Activated T-cell treated with anti-CD3 and anti-CD28 coated beads, Interleukin-2, amount 50 U/mL, for 1 hour (primary cell): ENCODE measurements at regions not wholly inside any gene's neighbourhood (a gene's known extent, or its start where the extent isn't known, plus 50 kb on each side); places are given as distances from the start of the nearest gene placed in this dataset.
"Not testable (repeated sequence)": the region's sequence is repeated elsewhere in the genome, so short reads cannot be mapped to it uniquely, and the experiment has no call there.

Source experiments
- DNase-seq: peaks from one replicate; pipeline ENCODE4 v3.0.0-alpha.2; 2020

GRCh38 chr1:116185161-116185701 is 74.0 kb downstream of the MAB21L3 start:
- DNase-seq, result no peak

DNA sequence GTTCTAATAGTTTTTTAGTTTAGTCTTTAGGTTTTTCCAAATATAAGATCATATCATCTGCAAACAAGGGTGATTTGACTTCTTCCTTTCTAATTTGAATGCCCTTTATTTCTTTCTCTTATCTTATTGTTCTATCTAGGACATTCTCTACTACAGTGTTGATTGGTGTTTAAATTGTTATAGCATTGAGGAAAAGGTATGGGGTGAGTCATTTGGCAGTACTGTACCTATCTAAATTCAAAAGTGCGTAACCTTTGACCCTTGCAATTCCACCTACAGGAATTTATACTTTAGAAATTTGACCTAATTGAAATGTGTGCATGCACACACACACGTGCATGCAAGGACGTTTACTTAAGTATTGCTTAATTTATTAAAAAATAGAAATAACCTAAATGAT is 78.3 kb downstream of the MAB21L3 start:
- DNase-seq, result no peak

DNA sequence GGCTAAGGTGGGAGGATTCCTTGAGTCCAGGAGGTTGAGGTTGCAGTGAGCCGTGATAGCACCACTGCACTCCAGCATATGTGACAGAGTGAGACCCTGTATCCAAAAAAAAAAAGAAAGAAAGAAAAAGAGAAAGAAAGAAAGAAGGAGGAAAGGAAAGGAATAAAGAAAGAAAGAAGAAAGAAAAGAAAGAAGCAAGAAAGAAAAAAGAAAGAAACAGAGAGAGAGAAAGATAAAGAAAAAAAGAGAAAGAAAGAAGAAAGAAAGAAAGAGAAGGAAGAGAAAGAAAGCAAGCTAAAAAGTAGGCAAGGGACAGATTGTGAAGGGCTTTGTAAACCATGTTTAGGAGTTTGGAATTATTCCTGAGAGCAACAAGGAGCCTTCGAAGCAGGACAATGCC is 80.1 kb downstream of the MAB21L3 start:
- no peak for DNase-seq

DNA sequence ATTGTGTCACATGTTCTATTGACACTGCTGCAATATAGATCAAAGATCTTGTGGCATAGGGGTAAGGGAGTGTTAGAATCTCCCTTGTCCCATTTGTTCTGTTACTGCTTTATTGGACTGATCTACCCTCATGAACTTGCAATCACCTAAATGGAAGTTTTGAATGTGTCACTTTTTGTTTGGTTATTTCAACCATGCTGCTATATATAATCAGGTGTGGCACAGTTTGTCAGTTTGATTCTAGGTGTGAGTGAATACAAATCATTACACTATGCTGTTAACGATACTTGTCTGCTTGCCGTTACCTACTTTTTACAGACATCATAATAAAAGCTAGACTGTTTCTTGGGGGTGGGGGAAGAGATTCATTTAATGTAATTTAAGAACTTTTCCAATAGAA is 82.6 kb downstream of the MAB21L3 start:
- no peak for DNase-seq

DNA sequence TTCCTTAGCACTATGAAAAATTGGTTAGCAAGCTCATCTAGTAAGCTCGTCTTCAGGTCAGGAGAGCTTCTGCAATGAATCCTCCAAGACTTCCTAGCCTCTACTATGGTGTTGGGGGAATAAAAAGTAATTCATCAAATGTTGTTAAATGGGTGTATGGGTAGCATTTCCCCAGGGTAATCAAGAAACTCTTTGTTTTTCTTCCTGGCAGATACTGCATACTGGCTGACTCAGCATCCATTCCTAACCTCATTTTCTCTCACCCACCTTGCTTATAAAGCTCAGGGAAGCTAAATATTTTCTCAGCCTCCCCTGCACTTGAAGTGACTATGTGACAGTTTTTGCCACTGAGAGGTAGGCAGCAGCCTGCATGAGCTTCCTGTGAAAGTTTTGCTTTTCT is 83.4 kb downstream of the MAB21L3 start:
- no peak for DNase-seq

GRCh38 chr1:116195077-116195868 is 84.1 kb downstream of the MAB21L3 start:
- DNase-seq, result no peak

DNA sequence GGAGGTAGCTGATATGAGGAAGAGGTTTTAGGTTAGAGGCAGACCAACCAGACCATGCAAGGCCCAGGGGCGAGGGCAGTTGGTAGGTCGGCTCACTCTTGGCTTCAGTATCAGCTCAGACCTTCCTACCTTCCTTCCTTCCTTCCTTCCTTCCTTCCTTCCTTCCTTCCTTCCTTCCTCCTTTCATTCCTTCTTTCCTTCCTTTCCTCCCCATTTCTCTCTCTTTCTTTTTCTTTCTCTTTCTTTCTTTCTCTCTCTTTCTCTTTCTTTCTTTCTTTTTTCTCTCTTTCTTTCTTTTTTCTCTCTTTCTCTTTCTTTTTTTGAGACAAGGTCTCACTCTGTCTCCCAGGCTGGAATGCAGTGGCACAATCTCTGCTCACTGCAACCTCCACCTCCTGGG is 89.1 kb downstream of the MAB21L3 start:
- DNase-seq, result not testable (repeated sequence)

GRCh38 chr1:116201911-116202310 is 90.7 kb downstream of the MAB21L3 start:
- DNase-seq, result no peak

DNA sequence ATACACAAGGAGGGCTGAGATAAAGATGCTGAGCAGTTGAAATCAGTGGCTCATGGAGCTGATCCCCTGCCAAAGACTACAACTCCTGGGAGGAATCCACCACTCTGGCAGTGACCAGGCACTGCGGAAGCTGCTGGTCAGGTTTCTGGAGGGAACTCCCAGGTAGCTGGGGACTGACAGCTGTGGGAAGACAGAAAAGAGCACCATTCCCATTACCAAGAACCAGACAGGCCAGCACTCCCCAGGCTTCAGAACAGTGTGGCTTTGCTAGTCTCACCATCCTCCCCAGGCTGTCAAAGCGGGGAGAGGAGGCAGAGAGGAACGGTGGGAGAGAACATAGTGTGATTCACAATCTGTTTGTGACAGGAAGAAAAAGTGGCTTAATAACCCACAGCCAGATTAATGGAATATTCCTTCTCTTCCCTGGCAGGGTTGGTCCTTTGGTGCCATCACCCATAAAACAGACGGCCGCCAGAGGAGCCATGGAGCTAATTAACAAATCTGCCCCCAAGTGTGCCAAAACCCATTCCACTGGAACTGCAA is 92.1 kb downstream of the MAB21L3 start:
- no peak for DNase-seq

GRCh38 chr1:116203920-116204319 is 92.7 kb downstream of the MAB21L3 start:
- no peak for DNase-seq

DNA sequence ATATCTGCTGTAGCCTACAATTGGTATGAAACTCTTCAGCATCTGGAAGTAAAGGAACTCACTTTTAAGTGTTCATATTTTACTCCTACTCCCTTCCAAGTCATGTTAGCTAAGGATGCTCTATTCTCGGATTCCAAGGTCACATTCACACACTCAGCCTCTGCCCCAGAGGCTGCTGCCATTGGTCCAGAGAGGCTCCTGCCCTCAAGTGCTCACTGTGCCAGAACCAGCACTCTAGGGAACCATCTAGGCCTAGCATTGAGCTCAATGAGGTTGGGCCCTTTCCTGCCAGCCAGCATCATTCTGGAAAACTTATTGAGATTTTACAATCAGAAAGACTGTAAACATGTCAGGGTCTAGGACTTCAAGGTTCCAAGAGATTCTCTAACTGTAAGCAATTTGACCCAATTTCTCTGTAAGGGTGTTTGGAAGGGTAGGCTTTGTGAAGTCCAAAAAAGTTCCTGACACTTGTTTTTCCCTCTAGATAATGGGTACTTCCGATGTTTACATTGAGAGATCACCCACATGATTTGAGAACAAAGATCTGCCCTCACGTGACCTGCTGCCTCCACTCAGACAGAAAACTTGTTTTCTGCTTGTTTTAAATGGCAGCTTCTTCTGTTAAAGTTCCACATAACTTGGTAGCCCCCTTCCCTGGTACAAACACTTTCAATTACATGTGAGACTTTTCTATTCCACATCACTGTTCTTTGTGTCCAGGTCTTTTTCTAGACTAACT is 94.9 kb downstream of the MAB21L3 start:
- DNase-seq, result no peak

GRCh38 chr1:116207126-116207735 is 96.0 kb downstream of the MAB21L3 start:
- DNase-seq, result no peak

DNA sequence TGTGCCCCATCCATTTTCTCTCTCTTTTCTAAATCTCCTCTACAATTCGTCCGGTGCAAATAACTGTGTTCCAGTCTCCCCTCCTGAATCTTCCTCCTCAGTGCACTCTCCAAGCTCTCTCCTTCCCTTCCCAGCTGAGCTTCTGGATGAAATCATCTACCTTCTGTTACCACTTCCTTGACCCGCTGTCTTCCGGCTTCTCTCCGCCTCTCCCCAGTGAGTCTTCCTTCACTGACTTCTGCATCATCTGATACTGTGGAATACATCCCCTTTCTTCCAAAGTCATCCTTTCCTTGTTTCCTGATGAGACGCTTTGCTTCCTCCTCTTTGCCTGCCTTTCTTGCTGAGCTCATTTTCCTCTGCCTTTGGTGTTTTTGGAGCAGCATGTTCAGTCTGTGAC is 96.9 kb downstream of the MAB21L3 start:
- DNase-seq, result no peak

DNA sequence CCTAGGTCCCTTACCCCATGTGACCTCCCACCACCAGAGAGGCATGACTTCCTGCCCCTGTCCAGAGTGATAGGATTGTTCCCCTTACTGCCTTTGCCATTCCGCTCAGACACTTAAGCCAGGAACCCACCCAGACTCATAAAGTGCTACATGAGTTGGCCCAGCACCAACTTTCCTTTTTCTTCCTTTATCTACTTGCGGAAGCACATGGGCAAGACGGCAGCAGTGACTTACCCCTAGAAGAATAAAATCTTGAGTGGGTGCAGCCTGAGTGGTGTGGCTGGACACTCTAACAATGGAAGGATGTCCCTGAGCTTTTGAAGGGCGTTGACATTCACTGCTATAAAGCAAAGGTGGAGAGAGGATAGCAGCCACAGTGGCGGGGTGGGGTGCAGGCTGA is 100.1 kb downstream of the MAB21L3 start:
- DNase-seq, result no peak

DNA sequence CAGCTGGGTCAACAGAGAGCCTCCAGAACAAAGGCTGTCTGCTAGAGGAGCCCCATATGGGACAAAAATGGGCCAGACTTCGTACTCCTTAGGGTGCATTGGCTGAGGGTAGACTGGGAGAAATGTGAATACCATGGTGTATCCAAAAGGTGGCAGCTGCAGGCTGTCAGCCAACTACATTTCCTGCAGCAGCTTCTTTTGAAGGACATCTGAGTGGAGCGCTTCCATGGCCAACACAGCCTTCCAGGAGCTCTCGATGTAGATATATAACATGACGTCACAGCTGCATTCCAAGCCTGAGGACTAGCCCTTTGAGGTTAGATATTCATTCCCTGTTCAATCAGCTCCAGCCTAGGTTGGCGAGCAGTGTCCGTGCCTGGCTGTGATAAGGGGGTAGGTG is 107.7 kb downstream of the MAB21L3 start:
- DNase-seq, result no peak

GRCh38 chr1:116219651-116220434 is 108.6 kb downstream of the MAB21L3 start:
- DNase-seq, result no peak

GRCh38 chr1:116224111-116224510 is 112.9 kb downstream of the MAB21L3 start:
- DNase-seq, result no peak

DNA sequence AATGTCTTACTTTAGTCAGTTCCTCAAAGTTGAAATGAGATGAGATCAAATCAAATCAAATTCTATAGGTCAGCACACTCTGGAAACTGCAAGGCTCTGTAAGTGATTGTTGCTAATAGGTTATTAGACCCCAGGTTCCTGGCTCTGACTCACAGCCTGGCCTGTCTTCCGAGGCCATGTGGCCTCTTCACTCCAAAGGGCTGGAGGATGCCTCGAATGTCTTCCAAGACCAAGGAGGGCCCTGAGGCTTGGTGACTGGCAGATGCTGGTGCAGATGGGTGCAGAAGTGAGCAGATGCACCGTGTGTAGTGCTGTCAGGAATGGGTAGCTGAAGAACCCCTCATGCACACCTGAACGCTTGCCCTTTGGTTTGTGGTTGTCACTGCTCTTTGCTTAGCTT is 113.4 kb downstream of the MAB21L3 start:
- no peak for DNase-seq

GRCh38 chr1:116226017-116226416 is 114.8 kb downstream of the MAB21L3 start:
- no peak for DNase-seq

GRCh38 chr1:116228511-116228910 is 117.3 kb downstream of the MAB21L3 start:
- no peak for DNase-seq

DNA sequence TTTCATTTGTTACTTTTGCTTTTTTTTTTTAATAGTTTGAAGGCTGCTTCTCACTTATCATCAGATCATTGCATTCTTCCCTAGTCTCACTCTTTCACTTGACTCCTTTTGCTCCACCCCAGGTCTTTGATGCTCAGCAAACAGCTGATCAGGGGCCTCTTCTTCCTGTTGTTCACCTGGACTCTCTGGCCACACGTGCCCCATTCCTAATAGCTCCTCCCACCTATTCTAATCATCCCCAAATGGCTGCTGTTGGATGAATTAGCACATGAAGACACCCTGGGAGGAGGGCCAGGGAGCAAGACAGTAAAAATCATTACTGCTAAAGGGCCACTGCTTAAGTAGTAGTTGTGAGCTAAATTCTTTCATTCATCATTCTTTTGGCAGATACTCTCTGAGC is 119.5 kb downstream of the MAB21L3 start:
- DNase-seq, result no peak

- no peak for DNase-seq
These were observed 120.6 kb downstream of the MAB21L3 start for GRCh38 chr1:116231752-116232151.
